Bronchial epithelial cell (primary cell): ENCODE measurements at regions not wholly inside any gene's neighbourhood (a gene's known extent, or its start where the extent isn't known, plus 50 kb on each side); places are given as distances from the start of the nearest gene placed in this dataset.

Experiments
- DNase-seq: peaks from one replicate; pipeline ENCODE4 v3.0.0-alpha.2; 2010; ENCODE audit warnings: low read depth
- FAIRE-seq: peaks from 2 replicates; lab custom pipeline; 2011; peaks lifted over from hg19 to GRCh38; lab: Jason Lieb, UNC
- H3K27me3 ChIP-seq: 2 replicates; pipeline ENCODE4 v1.5.1; 2011; ENCODE audit warnings: low read length; ENCODE audit not compliant: control insufficient read depth, insufficient read depth
- H3K36me3 ChIP-seq: 2 replicates; pipeline ENCODE4 v1.5.1; 2011; ENCODE audit warnings: low read length; ENCODE audit not compliant: control insufficient read depth, insufficient read depth
- H3K4me3 ChIP-seq: 2 replicates; pipeline ENCODE4 v1.5.1; 2011; ENCODE audit warnings: mild to moderate bottlenecking, low read depth, low read length, control low read depth
- TF ChIP-seq, protein P1 (sequence below): IDR thresholded peaks from 2 replicates; pipeline ENCODE4 v1.5.1; 2011; ENCODE audit warnings: mild to moderate bottlenecking, moderate library complexity, low read length, control low read depth, inconsistent platforms; ENCODE audit not compliant: insufficient read depth, severe bottlenecking

GRCh38 chr2:236871500-236872001, 214.1 kb upstream of the COPS8 start:
- DNase-seq (peak; percentile 100), FAIRE-seq (no peak)
- TF ChIP-seq, protein P1, sequence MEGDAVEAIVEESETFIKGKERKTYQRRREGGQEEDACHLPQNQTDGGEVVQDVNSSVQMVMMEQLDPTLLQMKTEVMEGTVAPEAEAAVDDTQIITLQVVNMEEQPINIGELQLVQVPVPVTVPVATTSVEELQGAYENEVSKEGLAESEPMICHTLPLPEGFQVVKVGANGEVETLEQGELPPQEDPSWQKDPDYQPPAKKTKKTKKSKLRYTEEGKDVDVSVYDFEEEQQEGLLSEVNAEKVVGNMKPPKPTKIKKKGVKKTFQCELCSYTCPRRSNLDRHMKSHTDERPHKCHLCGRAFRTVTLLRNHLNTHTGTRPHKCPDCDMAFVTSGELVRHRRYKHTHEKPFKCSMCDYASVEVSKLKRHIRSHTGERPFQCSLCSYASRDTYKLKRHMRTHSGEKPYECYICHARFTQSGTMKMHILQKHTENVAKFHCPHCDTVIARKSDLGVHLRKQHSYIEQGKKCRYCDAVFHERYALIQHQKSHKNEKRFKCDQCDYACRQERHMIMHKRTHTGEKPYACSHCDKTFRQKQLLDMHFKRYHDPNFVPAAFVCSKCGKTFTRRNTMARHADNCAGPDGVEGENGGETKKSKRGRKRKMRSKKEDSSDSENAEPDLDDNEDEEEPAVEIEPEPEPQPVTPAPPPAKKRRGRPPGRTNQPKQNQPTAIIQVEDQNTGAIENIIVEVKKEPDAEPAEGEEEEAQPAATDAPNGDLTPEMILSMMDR, result no peak

GRCh38 chr2:236872015-236872414, 213.7 kb upstream of the COPS8 start:
- DNase-seq (no peak), FAIRE-seq (no peak)
- TF ChIP-seq, protein P1, result no peak
- Histone ChIP-seq H3K4me3 (no peak overlapping the region), H3K36me3 (no peaks in the 10 kb centered on the region), H3K27me3 (no peaks in the 10 kb centered on the region)

More at GRCh38 chr2:236871500-236872001, 214.1 kb upstream of the COPS8 start:
- H3K27me3 ChIP-seq, result no peaks in the 10 kb centered on the region
- H3K36me3 ChIP-seq, result no peaks in the 10 kb centered on the region
- H3K4me3 ChIP-seq, result no peak overlapping the region

GRCh38 chr2:236872981-236873380, 212.7 kb upstream of the COPS8 start:
- DNase-seq (no peak), FAIRE-seq (no peak)
- Histone ChIP-seq H3K4me3 (no peak overlapping the region), H3K36me3 (no peaks in the 10 kb centered on the region), H3K27me3 (no peaks in the 10 kb centered on the region)
- TF ChIP-seq, protein P1, result no peak

GRCh38 chr2:236873636-236874035, 212.1 kb upstream of the COPS8 start:
- Histone ChIP-seq H3K4me3 (no peak overlapping the region), H3K36me3 (no peaks in the 10 kb centered on the region), H3K27me3 (no peaks in the 10 kb centered on the region)
- DNase-seq, result peak; percentile 86
- TF ChIP-seq, protein P1, result no peak
- no peak for FAIRE-seq

- DNase-seq, result no peak
Measured at GRCh38 chr2:236874866-236875481, 210.7 kb upstream of the COPS8 start.

More at GRCh38 chr2:236874866-236875481, 210.7 kb upstream of the COPS8 start:
- H3K4me3 ChIP-seq, result no peak overlapping the region
- TF ChIP-seq, protein P1, result no peak
- H3K36me3 ChIP-seq, result no peaks in the 10 kb centered on the region
- no peak for FAIRE-seq
- no peaks in the 10 kb centered on the region for H3K27me3 ChIP-seq
